Esophagus squamous epithelium (tissue), 5 donors: ENCODE measurements at regions not wholly inside any gene's neighbourhood (a gene's known extent, or its start where the extent isn't known, plus 50 kb on each side); places are given as distances from the start of the nearest gene placed in this dataset.
A peak's percentile ranks its signal among the peaks of the same experiment; 100 is the strongest.

Source experiments
- DNase-seq: peaks from one replicate; lab custom pipeline; 2025; lab: John Stamatoyannopoulos, UW
- H3K27ac ChIP-seq, 4 donors: fragments of 200-600 bp; sonication (generic); one replicate each; pipeline ENCODE4 v1.5.1; 2016 to 2019; ENCODE audit warnings: mild to moderate bottlenecking in 1 of 4
- H3K27me3 ChIP-seq, 4 donors: fragments of 200-600 bp; sonication (generic); 1 replicate in 3 of 4; 2 replicates in 1 of 4; pipeline versions ENCODE4 v1.5.1 to v1.6.0; 2017 to 2021; ENCODE audit warnings: antibody characterized with exemption in 1 of 4
- H3K36me3 ChIP-seq, 3 donors: fragments of 200-600 bp; sonication (generic); one replicate each; pipeline ENCODE4 v1.5.1; 2016 to 2019
- H3K4me1 ChIP-seq, 3 donors: fragments of 200-600 bp; sonication (generic); one replicate each; pipeline ENCODE4 v1.5.1; 2017 to 2019
- H3K4me3 ChIP-seq, 4 donors: fragments of 200-600 bp; sonication (generic); 1 replicate in 3 of 4; 2 replicates in 1 of 4; pipeline ENCODE4 v1.5.1; 2016 to 2019; ENCODE audit warnings: mild to moderate bottlenecking in 2 of 4, moderate library complexity in 1 of 4
- H3K9me3 ChIP-seq, 3 donors: fragments of 200-600 bp; sonication (generic); one replicate each; pipeline ENCODE4 v1.5.1; 2016 to 2019
- POLR2A ChIP-seq, 4 donors: fragments of 450-650 bp; IDR thresholded peaks; one replicate each; pipeline ENCODE4 v1.6.1; 2017; ENCODE audit warnings: antibody characterized with exemption in 4 of 4, mild to moderate bottlenecking in 4 of 4, moderate library complexity in 3 of 4
- WGBS, 2 donors: methylation state at CpG; one replicate each; pipeline ENCODE4 v1.1.5; 2018; 5-methylcytosine and 5-hydroxymethylcytosine counted together
- intact Hi-C: fragments of 100-400 bp; cut with DNase I; formaldehyde crosslinking; loops from one replicate; pipeline ENCODE4 v1.15.0; 2022
- TF ChIP-seq, protein P1 (sequence below), 6 experiments: fragments of 450-650 bp in 4 of 6; fragments of 200-600 bp in 2 of 6; sonication (generic) in 2 of 6; IDR thresholded peaks; one replicate each; pipeline ENCODE4 v1.5.1; 2016 to 2019; ENCODE audit warnings: antibody characterized with exemption in 6 of 6, mild to moderate bottlenecking in 4 of 6, moderate library complexity in 4 of 6
- donor health status: DM: yes; HTN: yes; CAD: no.

DNA sequence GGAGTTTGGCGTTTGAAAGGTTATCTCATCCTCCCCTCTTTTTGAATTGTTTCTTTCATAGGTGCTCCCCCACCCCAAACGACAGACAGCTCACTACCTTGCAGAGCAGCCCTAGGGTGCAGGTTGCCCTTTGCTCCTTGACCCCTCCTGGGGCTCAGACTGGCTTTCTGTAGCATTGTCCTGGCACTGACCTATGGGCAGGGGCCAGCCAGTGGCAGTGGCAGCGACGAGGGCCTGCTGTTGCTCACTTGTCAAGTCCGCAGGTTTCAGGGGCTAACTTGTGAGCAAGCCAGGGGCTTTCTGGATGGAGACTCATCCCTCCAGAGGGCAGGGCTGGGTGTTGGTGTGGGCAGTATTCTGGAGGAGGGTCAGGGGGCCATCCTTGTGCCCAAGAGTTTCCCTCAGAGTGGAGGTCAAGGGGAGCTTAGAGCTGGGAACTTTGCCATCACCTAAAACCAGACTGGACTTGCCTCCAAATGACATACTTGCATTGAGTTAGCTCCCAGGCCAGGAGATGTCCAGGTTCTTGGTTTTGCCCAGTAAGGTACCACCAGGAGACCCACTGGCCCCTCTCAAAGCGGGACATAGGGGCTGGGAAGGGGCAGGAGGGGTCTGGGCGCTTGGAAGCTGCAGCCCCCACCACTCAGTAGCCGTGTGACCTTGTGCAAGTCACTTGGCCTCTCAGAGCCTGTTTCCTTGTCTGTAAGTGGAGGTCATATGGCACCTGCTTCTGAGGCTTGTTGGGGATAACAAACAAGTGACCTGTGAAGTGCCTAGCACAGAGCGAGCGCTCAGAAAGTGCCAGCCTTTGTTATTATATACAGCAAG is 53.5 kb upstream of the CDKN2AIPNL start:
- 54% methylated on average over 2 to 6 of the region's 10 CpGs for WGBS, 2 donors
- no peaks in the 10 kb centered on the region for H3K9me3 ChIP-seq
- H3K4me3 ChIP-seq, result peak overlapping the region; percentile 31 to 70 (median 54)
- intact Hi-C loops, result no loop called here
- DNase-seq, result no peak
- peaks cover 25 to 44% (median 32%) of the 10 kb centered on the region in 3 donors for H3K4me1 ChIP-seq
- no peaks in the 10 kb centered on the region for H3K27me3 ChIP-seq
- H3K27ac ChIP-seq, result peak overlapping the region; percentile 88 to 97 (median 92)
- no peaks in the 10 kb centered on the region for H3K36me3 ChIP-seq
- TF ChIP-seq, protein P1, sequence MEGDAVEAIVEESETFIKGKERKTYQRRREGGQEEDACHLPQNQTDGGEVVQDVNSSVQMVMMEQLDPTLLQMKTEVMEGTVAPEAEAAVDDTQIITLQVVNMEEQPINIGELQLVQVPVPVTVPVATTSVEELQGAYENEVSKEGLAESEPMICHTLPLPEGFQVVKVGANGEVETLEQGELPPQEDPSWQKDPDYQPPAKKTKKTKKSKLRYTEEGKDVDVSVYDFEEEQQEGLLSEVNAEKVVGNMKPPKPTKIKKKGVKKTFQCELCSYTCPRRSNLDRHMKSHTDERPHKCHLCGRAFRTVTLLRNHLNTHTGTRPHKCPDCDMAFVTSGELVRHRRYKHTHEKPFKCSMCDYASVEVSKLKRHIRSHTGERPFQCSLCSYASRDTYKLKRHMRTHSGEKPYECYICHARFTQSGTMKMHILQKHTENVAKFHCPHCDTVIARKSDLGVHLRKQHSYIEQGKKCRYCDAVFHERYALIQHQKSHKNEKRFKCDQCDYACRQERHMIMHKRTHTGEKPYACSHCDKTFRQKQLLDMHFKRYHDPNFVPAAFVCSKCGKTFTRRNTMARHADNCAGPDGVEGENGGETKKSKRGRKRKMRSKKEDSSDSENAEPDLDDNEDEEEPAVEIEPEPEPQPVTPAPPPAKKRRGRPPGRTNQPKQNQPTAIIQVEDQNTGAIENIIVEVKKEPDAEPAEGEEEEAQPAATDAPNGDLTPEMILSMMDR (IDR thresholded peaks at IDR 0.05), result no peak
- TF ChIP-seq POLR2A (IDR thresholded peaks at IDR 0.05), result no peak

DNA sequence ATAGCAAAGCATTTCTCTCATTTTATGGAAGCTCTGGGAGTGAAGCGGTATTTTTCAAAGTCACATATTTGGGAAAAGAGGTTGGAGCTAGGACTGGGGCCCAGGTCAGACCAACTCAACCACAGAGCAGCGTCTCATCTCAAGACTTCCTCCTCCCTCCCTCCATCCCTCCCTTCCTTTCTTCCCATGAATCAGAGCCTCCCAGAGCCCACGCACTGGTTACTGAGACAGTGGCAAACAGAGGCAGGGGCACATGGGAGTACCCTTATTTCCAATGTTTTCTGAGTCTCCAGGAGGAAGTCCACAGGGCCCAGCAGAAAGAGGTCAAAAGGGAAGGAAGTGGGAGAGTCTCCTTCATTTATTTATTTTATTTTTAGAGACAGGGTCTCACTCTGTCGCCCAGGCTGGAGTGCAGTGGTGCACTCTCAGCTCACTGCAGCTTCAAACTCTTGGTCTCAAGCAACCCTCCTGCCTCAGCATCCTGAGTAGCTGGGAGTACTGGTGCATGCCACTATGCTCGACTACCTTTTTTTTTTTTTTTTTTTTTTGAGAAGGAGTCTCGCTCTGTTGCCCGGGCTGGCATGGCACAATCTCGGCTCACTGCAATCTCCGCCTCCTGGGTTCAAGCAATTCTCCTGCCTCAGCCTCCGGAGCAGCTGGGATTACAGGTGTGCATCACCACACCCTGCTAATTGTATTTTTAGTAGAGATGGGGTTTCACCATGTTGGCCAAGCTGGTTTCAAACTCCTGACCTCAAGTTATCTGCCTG is 52.5 kb upstream of the CDKN2AIPNL start:
- no peak for TF ChIP-seq POLR2A (IDR thresholded peaks at IDR 0.05)
- TF ChIP-seq, protein P1 (IDR thresholded peaks at IDR 0.05), result no peak
- Histone ChIP-seq H3K4me3 (no peak overlapping the region), H3K9me3 (no peaks in the 10 kb centered on the region), H3K4me1 (peaks cover 25 to 46% (median 32%) of the 10 kb centered on the region in 3 donors), H3K27me3 (no peaks in the 10 kb centered on the region), H3K27ac (peak overlapping the region in 2 of 4 donors; percentile 92 to 97), H3K36me3 (no peaks in the 10 kb centered on the region)
- intact Hi-C loops, result no loop called here
- 77 to 80% methylated on average over 10 of the region's 10 CpGs for WGBS, 2 donors
- no peak for DNase-seq

DNA sequence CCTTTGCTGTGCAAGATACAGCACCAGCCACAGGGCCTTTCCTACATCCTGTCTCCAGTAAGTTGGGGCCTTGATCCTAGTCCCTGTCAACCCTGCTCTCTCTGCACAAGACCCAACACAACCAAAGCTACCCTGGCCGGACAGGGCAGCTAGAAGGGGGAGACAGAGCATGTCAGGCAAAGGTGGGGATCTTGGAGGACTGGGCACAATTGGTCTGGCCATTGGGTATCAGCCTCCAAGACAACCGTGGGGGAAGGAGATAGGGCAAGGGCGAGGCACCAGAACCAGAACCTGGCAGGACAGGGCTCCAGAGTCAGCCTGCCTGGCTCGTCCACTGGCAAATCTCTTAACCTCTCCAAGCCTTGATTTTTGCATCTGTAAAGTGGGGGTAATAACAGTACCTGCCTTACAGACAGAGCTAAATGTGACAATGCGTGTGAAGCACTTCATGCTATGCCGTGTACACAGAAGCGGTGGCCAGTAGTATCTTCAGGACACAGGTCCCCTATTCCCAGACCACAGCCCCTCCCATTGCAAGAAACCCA is 51.6 kb upstream of the CDKN2AIPNL start:
- TF ChIP-seq POLR2A (IDR thresholded peaks at IDR 0.05), result no peak
- TF ChIP-seq, protein P1 (IDR thresholded peaks at IDR 0.05), result no peak
- H3K4me3 ChIP-seq, result no peak overlapping the region
- no peaks in the 10 kb centered on the region for H3K9me3 ChIP-seq
- 83 to 94% methylated on average over 5 to 7 of the region's 7 CpGs for WGBS, 2 donors
- H3K27me3 ChIP-seq, result no peaks in the 10 kb centered on the region
- DNase-seq, result no peak
- intact Hi-C loops, result no loop called here
- no peak overlapping the region for H3K27ac ChIP-seq
- no peaks in the 10 kb centered on the region for H3K36me3 ChIP-seq
- peaks cover 25 to 55% (median 36%) of the 10 kb centered on the region in 3 donors for H3K4me1 ChIP-seq

DNA sequence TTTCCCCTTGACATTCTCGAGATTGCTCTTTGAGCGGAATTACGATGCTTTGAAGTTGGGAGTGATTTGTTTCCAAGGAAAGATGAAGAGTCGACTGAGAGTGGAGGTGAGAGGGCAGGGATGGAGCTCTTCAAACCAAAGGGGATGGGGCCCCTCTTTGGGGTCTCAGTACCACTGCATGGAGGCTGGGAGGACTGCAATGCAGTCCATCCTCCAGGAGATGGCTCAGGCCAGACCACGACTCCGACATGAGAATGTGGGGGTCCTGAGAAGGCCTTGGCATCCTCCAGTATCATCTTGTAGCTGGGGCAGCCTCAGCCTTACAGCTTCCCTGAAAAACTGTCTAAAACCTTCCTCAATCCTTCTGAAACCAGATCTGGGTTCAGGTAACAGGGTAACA is 51.1 kb upstream of the CDKN2AIPNL start:
- DNase-seq, result no peak
- H3K27ac ChIP-seq, result no peak overlapping the region
- WGBS, 2 donors, result 87 to 88% methylated on average over 4 to 6 of the region's 6 CpGs
- no peaks in the 10 kb centered on the region for H3K36me3 ChIP-seq
- no peak overlapping the region for H3K4me3 ChIP-seq
- intact Hi-C loops, result no loop called here
- no peaks in the 10 kb centered on the region for H3K9me3 ChIP-seq
- H3K4me1 ChIP-seq, result peaks cover 25 to 55% (median 38%) of the 10 kb centered on the region in 3 donors
- TF ChIP-seq, protein P1 (IDR thresholded peaks at IDR 0.05), result no peak
- no peak for TF ChIP-seq POLR2A (IDR thresholded peaks at IDR 0.05)
- H3K27me3 ChIP-seq, result no peaks in the 10 kb centered on the region
